ENCODE measurements at regions not wholly inside any gene's neighbourhood (a gene's known extent, or its start where the extent isn't known, plus 50 kb on each side); places are given as distances from the start of the nearest gene placed in this dataset.

DNA sequence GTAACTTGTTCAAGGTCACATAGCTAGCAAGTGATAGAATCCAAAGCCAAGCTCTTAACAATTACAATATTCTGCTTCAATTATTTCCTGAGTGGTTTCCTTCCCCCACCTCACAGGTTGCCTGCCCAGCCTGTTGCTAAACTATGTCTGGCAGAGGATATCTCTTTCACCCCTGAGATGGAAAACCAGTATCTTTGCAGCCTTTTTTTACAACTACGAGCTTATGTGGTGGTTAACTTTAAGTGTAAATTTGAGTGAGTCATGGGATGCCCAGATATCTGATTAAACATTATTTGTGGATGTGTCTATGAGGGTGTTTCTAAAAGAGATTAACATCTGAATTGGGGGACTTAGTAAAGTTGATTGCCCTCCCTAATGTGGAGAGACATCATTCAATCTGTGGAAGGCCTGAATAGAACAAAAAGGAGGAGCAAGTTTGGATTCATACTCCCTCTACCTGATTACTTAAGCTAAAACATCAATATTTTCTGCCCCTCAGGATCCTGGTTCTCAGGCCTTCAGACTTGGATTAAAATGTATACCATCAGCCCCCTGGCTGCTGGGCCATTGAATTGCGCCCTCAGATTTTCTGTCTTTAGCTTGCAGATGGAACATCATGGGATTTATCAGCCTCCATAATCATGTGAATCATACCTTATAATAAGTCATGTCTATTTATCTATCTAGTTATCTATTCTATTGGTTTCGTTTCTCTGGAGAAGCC lies 911.9 kb downstream of the METTL15 start:
- TF ChIP-seq, protein P1, sequence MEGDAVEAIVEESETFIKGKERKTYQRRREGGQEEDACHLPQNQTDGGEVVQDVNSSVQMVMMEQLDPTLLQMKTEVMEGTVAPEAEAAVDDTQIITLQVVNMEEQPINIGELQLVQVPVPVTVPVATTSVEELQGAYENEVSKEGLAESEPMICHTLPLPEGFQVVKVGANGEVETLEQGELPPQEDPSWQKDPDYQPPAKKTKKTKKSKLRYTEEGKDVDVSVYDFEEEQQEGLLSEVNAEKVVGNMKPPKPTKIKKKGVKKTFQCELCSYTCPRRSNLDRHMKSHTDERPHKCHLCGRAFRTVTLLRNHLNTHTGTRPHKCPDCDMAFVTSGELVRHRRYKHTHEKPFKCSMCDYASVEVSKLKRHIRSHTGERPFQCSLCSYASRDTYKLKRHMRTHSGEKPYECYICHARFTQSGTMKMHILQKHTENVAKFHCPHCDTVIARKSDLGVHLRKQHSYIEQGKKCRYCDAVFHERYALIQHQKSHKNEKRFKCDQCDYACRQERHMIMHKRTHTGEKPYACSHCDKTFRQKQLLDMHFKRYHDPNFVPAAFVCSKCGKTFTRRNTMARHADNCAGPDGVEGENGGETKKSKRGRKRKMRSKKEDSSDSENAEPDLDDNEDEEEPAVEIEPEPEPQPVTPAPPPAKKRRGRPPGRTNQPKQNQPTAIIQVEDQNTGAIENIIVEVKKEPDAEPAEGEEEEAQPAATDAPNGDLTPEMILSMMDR (IDR thresholded peaks at IDR 0.05): peak in 5 of 6 experiments; percentile 20 to 47 (median 44)
- no peak for TF ChIP-seq POLR2A (IDR thresholded peaks at IDR 0.05)

Measured in thyroid gland (tissue), 4 donors.